ENCODE measurements at regions not wholly inside any gene's neighbourhood (a gene's known extent, or its start where the extent isn't known, plus 50 kb on each side); places are given as distances from the start of the nearest gene placed in this dataset.
"Not testable (repeated sequence)": the region's sequence is repeated elsewhere in the genome, so short reads cannot be mapped to it uniquely, and the experiment has no call there.

DNA sequence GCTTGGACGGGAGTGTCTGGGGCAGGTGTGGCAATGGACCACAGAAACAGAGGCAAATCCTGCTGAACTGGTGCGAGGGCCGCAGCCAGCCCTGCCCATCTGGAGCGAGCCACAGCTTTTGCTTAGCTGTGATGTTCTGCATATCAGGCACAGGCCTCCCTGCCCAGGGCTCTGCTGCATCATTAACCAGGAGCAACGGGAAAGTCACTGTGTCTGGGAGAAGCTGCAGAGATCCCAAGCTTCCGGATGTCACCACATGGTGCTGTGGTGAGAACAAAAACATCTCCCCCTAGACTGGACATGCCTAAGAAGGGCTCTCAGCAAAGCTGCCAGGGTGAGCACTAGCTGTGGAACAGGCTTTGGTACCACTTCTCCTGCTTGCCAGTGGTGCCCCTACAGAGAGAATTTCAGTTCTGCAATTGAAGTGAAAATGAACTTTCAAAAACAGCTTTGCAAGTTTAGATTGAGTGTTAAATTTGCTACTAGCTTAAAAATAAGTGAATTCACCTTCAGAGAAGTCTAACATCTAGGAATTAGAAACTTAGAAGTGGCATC lies 172.9 kb upstream of the MYT1L start:
- no peak for DNase-seq

GRCh38 chr2:2502201-2502549 lies 171.1 kb upstream of the MYT1L start:
- DNase-seq = no peak

DNA sequence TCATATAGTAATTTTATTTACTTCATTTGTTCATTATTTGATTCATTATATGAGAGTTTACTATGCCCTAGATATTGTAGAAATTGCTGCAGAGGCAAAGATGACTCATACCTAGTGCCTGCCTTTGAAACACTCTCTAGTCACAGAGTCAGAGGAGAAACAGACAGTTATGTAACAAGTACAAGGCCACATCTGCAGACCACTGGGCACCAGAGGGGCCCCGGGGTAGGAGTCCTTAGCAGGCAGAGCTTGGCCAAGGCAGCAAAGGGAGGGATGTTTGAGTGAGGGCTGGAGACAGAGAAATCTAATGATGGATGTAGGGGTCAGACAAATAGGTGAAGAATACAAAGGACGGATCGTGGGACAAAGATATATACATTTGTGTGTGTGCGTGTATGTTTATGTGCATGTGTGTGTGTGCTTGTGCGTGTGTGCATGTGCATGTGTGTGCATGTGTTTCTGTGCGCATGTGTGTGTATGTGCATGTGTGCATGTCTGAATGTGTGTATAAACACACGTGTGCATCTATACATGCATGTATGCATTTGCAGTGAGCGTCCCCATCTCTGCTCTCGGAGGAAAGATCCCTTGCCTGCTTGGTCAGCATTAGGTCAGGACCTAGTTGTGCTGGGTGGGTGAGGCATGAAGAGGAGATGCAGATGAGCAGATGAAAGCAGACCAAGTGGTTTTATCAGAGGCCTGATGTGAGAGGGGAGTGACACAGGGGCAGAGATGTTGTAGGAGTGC lies 170.6 kb upstream of the MYT1L start:
- DNase-seq = no peak

- no peak for DNase-seq
These were observed 164.5 kb upstream of the MYT1L start for GRCh38 chr2:2495606-2496005.

DNA sequence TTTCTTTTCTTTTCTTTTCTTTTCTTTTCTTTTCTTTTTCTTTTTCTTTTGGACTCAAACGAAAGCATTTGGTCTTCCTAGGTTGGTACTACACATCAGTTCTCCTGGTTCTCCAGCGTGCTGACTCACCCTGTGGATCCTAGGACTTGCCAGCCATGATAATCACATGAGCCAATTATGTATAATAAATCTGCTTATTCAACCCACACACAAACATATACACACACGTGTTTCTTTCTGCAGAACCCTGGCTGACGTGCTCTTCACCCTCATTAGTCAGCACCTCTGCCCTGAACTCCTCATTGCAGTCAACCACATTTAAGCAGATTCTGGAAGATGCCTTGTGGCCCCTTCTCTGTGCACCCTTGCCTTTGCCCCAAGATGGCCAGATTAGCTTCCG lies 162.4 kb upstream of the MYT1L start:
- DNase-seq = no peak

DNA sequence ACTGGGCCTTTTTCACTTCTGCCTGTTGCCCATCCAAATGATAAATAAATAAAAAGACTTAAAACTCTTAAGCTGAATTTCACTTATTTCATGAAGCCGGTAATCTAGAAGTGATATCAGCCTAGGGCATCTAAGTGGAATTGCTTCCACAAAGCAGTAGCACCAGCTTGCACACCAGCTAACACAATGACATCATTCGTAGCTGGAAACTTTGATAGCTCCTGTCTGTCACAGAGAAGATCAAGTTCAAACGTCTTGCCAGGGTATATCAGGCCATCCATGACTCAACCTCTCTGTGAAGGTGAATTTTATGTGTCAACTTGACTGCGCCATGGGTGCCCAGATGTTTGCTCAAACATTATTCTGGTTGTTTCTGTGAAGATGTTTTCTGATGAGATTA lies 161.7 kb upstream of the MYT1L start:
- DNase-seq = no peak

DNA sequence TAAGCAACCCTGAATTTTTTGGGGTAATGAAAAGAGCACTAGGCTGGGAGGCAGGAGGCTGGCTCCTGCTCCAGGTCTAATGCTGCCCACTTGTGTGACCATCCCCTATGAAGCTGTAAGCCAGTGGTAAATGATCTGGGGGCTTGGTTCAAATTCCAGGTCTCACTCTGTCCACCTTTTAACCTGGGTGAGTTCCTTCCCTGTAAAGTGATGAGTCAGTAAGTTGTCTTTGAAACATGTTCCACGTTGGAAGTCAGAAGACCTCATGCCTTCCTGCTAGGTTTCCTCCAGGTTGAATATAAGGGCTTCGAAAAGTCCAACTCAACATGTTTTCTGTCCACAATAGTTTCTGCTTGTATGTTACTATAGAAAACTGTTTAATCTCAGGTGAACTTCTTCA lies 160.9 kb upstream of the MYT1L start:
- DNase-seq = no peak

DNA sequence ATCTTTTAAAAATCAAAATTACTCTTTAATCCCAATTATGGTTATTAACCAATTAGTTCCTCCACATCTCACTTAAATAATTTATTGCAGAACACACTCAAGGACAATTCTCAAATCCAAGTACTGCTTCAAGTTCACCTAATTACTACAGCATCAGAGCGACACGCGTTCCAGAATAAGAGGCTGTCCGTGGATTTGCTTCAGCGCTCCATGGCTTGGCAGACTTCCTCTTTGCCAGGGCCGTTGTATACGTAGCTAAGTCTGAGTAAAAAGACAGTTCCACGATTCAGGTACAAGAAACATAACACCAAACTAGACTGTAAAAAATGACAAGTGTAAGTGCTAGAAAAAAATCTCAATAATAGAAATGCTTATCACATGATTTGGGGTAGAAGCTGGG lies 153.2 kb upstream of the MYT1L start:
- no peak for DNase-seq

DNA sequence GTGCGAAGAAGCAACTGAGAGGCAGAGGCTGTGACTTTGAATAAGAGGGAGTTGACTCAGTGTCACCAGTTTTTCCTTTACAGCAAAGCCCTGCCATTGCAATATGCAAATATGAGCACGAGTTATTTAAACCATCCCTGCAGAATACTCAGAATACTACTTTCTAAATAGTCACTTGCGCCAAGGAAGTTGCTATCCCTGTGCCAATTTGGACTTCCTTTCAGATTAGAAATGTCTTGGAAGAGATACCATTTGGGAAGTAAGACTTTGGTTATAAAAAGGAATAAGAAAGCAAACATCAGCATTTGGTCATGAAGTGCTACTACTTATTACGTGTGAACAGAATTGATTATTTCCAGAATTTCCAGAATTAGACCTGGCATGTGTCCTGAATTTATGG lies 151.8 kb upstream of the MYT1L start:
- no peak for DNase-seq

GRCh38 chr2:2472881-2473280 lies 141.8 kb upstream of the MYT1L start:
- DNase-seq = no peak

- DNase-seq = no peak
These were observed 141.0 kb upstream of the MYT1L start for GRCh38 chr2:2472044-2472443.

DNA sequence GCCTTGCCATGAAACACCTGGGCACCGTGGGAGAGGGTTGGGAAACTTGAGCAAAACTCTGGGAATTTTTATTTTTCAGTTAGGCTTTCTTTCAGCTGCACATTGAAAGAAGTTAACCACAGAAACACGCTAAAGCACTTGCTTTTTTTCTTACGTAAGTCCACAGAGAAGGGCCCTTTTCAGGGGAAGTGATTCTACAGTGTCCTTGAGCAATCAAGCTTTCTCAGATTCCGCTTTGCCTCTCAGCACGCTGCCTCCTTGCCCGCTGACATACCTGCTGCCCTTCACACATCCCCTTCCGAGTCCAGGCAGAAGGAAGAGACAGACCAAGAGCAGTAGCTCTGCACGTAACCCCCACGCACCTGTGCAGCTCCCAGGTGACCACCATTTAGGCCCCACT lies 135.5 kb upstream of the MYT1L start:
- no peak for DNase-seq

- no peak for DNase-seq
These were observed 133.6 kb upstream of the MYT1L start for GRCh38 chr2:2464643-2465042.

GRCh38 chr2:2464094-2464493 lies 133.0 kb upstream of the MYT1L start:
- no peak for DNase-seq

DNA sequence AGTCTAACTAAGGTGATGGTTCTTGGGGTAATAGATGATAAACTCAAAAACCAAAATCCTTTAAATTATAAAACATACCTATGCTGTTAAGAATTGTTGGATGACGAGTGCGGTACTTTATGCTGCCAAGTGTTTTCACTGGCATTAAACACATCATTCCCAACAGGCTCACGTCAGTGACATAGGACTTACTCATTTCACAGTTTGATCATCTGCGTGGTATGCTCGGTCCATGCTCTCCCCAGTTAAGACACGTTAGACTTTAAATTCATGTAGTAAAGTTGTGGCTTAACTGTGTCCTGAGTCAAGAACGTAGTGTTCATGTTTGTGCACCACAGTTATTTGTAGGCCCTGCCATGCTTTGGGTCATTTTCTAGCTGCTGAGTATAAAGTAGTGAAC lies 125.6 kb upstream of the MYT1L start:
- DNase-seq = no peak

- DNase-seq = no peak
These were observed 124.1 kb upstream of the MYT1L start for GRCh38 chr2:2455151-2455550.

DNA sequence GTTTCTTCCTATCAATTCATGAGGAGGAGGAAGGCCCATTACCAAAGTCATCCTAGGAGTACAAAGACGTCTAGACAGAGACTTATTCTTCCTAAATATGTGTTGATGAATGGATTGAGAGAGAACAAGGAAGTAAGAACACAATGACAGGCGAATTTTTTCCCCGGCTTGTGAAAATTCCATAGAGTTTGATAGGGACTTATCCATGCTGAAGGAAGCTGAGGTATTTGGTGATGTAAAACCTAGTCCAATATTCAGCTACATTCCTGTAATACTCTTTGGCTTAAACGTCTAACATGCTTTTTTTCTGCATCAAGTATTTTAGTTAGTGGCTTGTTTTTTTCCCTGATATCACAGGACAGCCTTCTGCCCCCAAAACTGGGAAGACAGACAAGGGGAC lies 121.9 kb upstream of the MYT1L start:
- no peak for DNase-seq

DNA sequence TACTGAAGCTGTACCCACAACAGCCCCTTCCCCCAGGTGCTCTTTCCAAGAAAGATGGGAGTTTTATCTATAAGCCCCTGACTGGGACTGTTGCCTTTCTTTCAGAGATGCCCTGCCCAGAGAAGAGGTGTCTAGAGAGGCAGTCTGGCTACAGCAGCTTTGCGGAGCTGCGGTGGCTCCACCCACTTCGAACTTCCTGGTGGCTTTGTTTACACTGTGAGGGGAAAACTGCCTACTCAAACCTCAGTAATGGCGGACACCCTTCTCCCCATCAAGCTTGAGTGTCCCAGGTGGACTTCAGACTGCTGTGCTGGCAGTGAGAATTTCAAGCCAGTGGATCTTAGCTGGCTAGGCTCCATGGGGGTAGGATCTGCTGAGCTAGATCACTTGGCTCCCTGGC lies 120.2 kb upstream of the MYT1L start:
- DNase-seq = not testable (repeated sequence)

DNA sequence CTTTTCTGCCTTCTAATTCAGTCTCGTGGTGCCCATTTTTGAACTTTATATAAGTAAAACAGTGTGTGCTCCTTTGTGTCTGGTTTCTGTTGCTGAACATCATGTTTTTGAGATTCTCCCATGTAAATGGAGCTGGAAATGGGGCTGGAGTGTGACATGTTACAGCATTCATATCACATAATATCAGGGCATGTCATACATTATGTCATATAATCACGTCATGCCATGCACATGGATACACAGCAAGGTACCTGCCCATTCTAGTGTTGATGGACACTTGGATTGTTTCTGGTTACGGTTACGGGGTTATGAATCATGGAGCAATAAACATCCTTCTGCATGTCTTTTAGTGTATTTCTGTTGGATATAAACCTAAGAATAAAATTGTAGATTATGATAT lies 117.1 kb upstream of the MYT1L start:
- DNase-seq = no peak

GRCh38 chr2:2422621-2423020 lies 91.5 kb upstream of the MYT1L start:
- DNase-seq = no peak

GRCh38 chr2:2413525-2413924 lies 82.5 kb upstream of the MYT1L start:
- no peak for DNase-seq

- no peak for DNase-seq
These were observed 79.9 kb upstream of the MYT1L start for GRCh38 chr2:2410987-2411386.

- no peak for DNase-seq
These were observed 78.4 kb upstream of the MYT1L start for GRCh38 chr2:2409481-2409880.

DNA sequence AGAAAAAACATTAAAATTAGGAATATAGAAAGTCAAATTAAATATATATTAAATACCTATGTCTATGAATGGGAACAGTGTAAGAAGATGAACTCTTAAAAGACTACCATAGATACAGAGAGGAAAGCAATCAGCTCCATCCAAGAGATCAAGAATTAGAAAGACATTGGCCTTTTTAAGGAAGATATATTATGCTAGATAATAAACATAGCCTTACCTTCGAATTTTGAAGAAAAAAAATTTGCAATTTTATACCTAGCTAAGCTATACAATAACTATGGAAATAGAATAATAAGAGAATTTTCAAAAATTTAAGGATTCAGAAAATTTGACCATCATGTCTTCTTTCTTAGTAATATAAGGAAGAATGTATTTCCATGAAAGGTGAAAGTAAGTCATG lies 74.7 kb upstream of the MYT1L start:
- DNase-seq = no peak

- no peak for DNase-seq
These were observed 69.4 kb upstream of the MYT1L start for GRCh38 chr2:2400286-2401038.

Measured in NCI-H526 treated with DMSO at 0.1 percent for 48 hours (cell line).